Suprapubic skin (tissue), 4 donors: ENCODE measurements at regions not wholly inside any gene's neighbourhood (a gene's known extent, or its start where the extent isn't known, plus 50 kb on each side); places are given as distances from the start of the nearest gene placed in this dataset.
"Not testable (repeated sequence)": the region's sequence is repeated elsewhere in the genome, so short reads cannot be mapped to it uniquely, and the experiment has no call there.

Experiments used
- DNase-seq, 2 donors: peaks; one replicate each; pipeline ENCODE4 v3.0.0-alpha.2; 2019; ENCODE audit warnings: low spot score in 2 of 2
- H3K27ac ChIP-seq: fragments of 200-600 bp; sonication (generic); one replicate; pipeline ENCODE4 v1.5.1; 2019
- H3K27me3 ChIP-seq: fragments of 200-600 bp; sonication (generic); one replicate; pipeline ENCODE4 v1.5.1; 2019
- H3K36me3 ChIP-seq: fragments of 200-600 bp; sonication (generic); one replicate; pipeline ENCODE4 v1.5.1; 2019
- H3K4me1 ChIP-seq: fragments of 200-600 bp; sonication (generic); one replicate; pipeline ENCODE4 v1.5.1; 2019
- H3K4me3 ChIP-seq: fragments of 200-600 bp; sonication (generic); one replicate; pipeline ENCODE4 v1.5.1; 2019; ENCODE audit warnings: mild to moderate bottlenecking
- H3K9me3 ChIP-seq: fragments of 200-600 bp; sonication (generic); one replicate; pipeline ENCODE4 v1.5.1; 2019
- EP300 ChIP-seq: sonication (generic); formaldehyde crosslinking; IDR thresholded peaks from one replicate; pipeline ENCODE4 v1.6.1; 2017; ENCODE audit warnings: antibody characterized with exemption
- POLR2A ChIP-seq, 2 donors: fragments of 450-650 bp; IDR thresholded peaks; one replicate each; pipeline ENCODE4 v1.6.1; 2017; ENCODE audit warnings: antibody characterized with exemption in 2 of 2, mild to moderate bottlenecking in 2 of 2, moderate library complexity in 2 of 2
- POLR2AphosphoS5 ChIP-seq, 3 donors: sonication (generic); formaldehyde crosslinking; IDR thresholded peaks; one replicate each; pipeline ENCODE4 v1.6.1; 2017; ENCODE audit warnings: antibody characterized with exemption in 3 of 3
- WGBS: methylation state at CpG from one replicate; pipeline ENCODE4 v1.1.5; 2018; 5-methylcytosine and 5-hydroxymethylcytosine counted together
- TF ChIP-seq, protein P1 (sequence below), 2 donors: fragments of 200-600 bp in 1 of 2; fragments of 450-650 bp in 1 of 2; sonication (generic) in 1 of 2; IDR thresholded peaks; one replicate each; pipeline ENCODE4 v1.5.1; 2016 to 2019; ENCODE audit warnings: antibody characterized with exemption in 2 of 2, mild to moderate bottlenecking in 1 of 2, moderate library complexity in 1 of 2

DNA sequence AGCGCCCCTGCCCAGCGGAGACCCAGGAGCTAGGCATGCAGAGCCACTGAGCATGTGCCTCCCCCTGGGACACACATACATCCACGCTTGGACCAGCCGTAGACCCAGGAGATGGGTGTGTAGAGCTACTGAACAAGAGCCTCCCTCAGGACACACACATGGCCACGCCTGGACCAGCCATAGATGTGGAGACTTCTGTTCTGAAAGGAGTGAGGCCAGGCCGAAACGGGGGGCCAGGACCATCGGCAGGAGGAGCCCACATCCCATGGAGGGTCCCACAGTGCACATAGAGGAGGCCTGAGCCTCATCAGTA, 340.4 kb downstream of the TCERG1L start:
- H3K9me3 ChIP-seq, result no peaks in the 10 kb centered on the region
- TF ChIP-seq, protein P1, sequence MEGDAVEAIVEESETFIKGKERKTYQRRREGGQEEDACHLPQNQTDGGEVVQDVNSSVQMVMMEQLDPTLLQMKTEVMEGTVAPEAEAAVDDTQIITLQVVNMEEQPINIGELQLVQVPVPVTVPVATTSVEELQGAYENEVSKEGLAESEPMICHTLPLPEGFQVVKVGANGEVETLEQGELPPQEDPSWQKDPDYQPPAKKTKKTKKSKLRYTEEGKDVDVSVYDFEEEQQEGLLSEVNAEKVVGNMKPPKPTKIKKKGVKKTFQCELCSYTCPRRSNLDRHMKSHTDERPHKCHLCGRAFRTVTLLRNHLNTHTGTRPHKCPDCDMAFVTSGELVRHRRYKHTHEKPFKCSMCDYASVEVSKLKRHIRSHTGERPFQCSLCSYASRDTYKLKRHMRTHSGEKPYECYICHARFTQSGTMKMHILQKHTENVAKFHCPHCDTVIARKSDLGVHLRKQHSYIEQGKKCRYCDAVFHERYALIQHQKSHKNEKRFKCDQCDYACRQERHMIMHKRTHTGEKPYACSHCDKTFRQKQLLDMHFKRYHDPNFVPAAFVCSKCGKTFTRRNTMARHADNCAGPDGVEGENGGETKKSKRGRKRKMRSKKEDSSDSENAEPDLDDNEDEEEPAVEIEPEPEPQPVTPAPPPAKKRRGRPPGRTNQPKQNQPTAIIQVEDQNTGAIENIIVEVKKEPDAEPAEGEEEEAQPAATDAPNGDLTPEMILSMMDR (IDR thresholded peaks at IDR 0.05), result no peak
- TF ChIP-seq EP300, result no peak
- TF ChIP-seq POLR2AphosphoS5 (IDR thresholded peaks at IDR 0.05), result no peak
- no peak for TF ChIP-seq POLR2A (IDR thresholded peaks at IDR 0.05)
- no peak overlapping the region for H3K27ac ChIP-seq
- DNase-seq, result no peak
- no peaks in the 10 kb centered on the region for H3K36me3 ChIP-seq
- no peak overlapping the region for H3K4me3 ChIP-seq
- no peaks in the 10 kb centered on the region for H3K27me3 ChIP-seq
- 75% methylated on average over 4 of the region's 8 CpGs for WGBS
- peaks cover 7% of the 10 kb centered on the region for H3K4me1 ChIP-seq

DNA sequence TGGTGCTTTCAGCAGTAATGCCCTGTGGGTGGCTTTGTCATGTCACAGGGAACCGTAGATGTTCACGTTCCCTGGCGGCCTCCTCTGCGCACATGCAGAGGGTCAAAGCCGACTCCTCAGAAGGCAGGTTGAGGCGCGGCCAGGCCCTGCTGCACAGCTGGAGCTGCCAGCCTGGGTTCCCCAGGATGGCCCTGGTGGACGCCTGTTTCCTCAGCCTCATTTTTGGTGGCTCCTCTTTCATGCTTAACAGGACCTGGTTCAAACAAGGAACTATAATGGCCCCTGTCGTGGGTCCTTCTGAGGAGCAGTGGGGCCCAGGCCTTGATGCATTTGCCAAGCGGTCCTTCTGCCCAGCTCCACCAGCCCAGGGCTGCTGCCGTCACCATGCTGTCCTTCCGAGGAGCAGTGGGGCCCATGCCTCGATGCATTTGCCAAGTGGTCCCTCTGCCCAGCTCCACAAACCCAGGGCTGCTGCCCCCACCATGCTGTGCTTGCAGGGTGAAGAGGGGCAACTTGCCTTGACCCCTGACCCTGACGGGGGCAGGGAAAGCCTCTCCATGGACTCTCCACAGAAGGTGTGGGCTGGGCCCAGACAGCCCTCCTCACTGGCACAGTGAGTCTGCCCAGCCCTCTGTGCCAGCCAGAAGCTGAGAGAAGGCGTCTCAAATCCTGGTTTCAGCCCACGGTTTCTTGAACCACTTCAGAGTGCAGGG, 338.2 kb downstream of the TCERG1L start:
- no peak for TF ChIP-seq POLR2A (IDR thresholded peaks at IDR 0.05)
- TF ChIP-seq, protein P1 (IDR thresholded peaks at IDR 0.05), result no peak
- no peak for TF ChIP-seq EP300
- no peak for TF ChIP-seq POLR2AphosphoS5 (IDR thresholded peaks at IDR 0.05)
- no peaks in the 10 kb centered on the region for H3K9me3 ChIP-seq
- H3K36me3 ChIP-seq, result no peaks in the 10 kb centered on the region
- H3K27ac ChIP-seq, result no peak overlapping the region
- H3K4me1 ChIP-seq, result peaks cover 7% of the 10 kb centered on the region
- H3K4me3 ChIP-seq, result no peak overlapping the region
- 80% methylated on average over 7 of the region's 16 CpGs for WGBS
- no peaks in the 10 kb centered on the region for H3K27me3 ChIP-seq
- no peak for DNase-seq

DNA sequence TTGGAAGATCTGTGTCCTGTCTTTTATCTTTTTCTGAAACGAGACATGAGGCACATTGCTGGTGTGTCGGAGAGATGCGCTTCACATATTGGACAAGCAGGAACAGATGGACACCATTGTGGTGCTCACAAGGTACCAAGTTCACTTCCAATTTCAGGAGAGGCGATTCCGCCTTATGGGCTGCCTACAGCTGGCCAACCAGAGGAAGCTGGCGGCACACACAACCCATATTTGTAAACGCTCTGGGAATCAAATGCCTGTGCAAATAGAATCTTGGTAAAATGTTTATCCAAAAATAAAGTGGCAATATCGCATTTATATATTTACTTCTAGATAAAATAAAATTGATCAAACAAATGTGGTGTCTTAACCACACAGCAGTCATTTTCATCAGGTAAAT, 337.4 kb downstream of the TCERG1L start:
- Histone ChIP-seq H3K4me3 (no peak overlapping the region), H3K4me1 (peaks cover 6% of the 10 kb centered on the region), H3K27ac (no peak overlapping the region), H3K36me3 (no peaks in the 10 kb centered on the region), H3K9me3 (no peaks in the 10 kb centered on the region), H3K27me3 (no peaks in the 10 kb centered on the region)
- TF ChIP-seq, protein P1 (IDR thresholded peaks at IDR 0.05), result no peak
- TF ChIP-seq POLR2A (IDR thresholded peaks at IDR 0.05), result no peak
- no peak for TF ChIP-seq POLR2AphosphoS5 (IDR thresholded peaks at IDR 0.05)
- no peak for DNase-seq
- WGBS, result 67% methylated on average over 8 of the region's 8 CpGs

DNA sequence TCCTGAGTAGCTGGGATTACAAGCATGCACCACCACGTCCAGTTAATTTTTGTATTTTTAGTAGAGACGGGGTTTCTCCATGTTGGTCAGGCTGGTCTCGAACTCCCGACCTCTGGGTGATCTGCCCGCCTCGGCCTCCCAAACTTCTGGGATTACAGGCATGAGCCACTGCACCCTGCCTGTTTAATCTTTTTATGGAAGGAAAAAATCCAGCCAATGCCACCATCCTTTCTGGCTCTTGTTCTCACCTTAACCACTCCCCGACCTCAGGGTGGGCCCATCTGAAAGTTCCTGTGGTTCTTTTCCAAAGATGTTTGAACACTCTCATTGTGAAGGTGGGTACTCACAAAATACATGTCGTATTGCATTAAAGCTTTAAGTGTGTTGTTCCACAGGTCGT, 336.2 kb downstream of the TCERG1L start:
- 90% methylated on average over 9 of the region's 9 CpGs for WGBS

DNA sequence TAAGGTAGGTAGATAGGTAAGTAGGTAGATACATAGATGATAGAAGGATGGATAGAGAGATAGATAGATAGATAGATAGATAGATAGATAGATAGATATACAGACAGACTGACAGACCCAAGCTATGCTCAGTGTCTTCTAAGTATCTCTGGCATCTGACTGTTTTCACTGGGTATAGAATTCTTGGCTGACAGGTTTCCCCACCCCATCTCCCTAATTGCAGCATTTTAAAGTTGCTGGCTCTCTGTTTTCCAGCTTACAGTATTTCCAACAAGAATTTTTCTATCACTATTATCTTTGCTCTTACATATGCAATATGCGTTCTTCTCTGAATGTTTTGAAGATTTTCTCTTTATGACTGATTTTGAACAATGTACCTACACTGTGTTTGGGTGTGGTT, 328.7 kb downstream of the TCERG1L start:
- H3K27me3 ChIP-seq, result no peaks in the 10 kb centered on the region
- no peaks in the 10 kb centered on the region for H3K36me3 ChIP-seq
- WGBS, result 93% methylated on average over 1 of the region's 1 CpG
- no peak overlapping the region for H3K4me3 ChIP-seq
- TF ChIP-seq POLR2AphosphoS5 (IDR thresholded peaks at IDR 0.05), result no peak
- TF ChIP-seq EP300, result no peak
- TF ChIP-seq POLR2A (IDR thresholded peaks at IDR 0.05), result no peak
- TF ChIP-seq, protein P1 (IDR thresholded peaks at IDR 0.05), result no peak
- no peak overlapping the region for H3K27ac ChIP-seq
- H3K4me1 ChIP-seq, result no peaks in the 10 kb centered on the region
- no peak for DNase-seq
- H3K9me3 ChIP-seq, result peaks cover 7% of the 10 kb centered on the region

More for the DNA sequence above, 336.2 kb downstream of the TCERG1L start:
- DNase-seq, H3K36me3 ChIP-seq, H3K27ac ChIP-seq, H3K4me3 ChIP-seq, H3K4me1 ChIP-seq, H3K27me3 ChIP-seq, H3K9me3 ChIP-seq: not testable (repeated sequence)

DNA sequence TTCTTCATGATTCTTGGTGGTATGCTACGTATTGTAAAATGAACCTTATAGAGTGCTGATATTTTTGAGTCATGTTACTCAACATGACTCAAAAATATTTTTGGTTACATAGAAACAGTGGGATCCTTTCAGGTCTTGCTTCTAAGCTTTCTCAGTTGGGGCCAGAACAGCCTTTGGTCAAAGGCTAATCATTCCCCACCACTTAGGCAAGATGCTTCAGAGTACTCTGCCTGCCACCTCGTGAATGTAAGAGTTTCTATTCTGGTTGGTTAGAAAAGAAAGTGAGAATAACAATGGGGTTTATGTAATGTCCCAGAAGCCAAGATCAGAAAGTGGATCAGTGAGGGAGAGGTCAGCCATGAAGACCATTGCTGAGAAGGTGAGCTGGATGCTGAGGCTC, 327.8 kb downstream of the TCERG1L start:
- H3K9me3 ChIP-seq, result peaks cover 7% of the 10 kb centered on the region
- 69% methylated on average over 2 of the region's 2 CpGs for WGBS
- no peaks in the 10 kb centered on the region for H3K4me1 ChIP-seq
- no peaks in the 10 kb centered on the region for H3K27me3 ChIP-seq
- H3K4me3 ChIP-seq, result no peak overlapping the region
- H3K36me3 ChIP-seq, result no peaks in the 10 kb centered on the region
- TF ChIP-seq EP300, result no peak
- TF ChIP-seq POLR2A (IDR thresholded peaks at IDR 0.05), result no peak
- TF ChIP-seq, protein P1 (IDR thresholded peaks at IDR 0.05), result no peak
- no peak for TF ChIP-seq POLR2AphosphoS5 (IDR thresholded peaks at IDR 0.05)
- DNase-seq, result no peak
- H3K27ac ChIP-seq, result no peak overlapping the region
